ENCODE measurements at regions not wholly inside any gene's neighbourhood (a gene's known extent, or its start where the extent isn't known, plus 50 kb on each side); places are given as distances from the start of the nearest gene placed in this dataset.
"Not testable (repeated sequence)": the region's sequence is repeated elsewhere in the genome, so short reads cannot be mapped to it uniquely, and the experiment has no call there.

- peak; percentile 65 for DNase-seq
Observed at GRCh38 chr2:37782721-37783371, 111.4 kb upstream of the CDC42EP3 start.

- no peak for DNase-seq
Observed at GRCh38 chr2:37783545-37783944, 112.1 kb upstream of the CDC42EP3 start.

GRCh38 chr2:37784071-37784758 lies 112.8 kb upstream of the CDC42EP3 start:
- DNase-seq, result no peak

GRCh38 chr2:37784759-37785149 lies 113.3 kb upstream of the CDC42EP3 start:
- no peak for DNase-seq

- DNase-seq, result no peak
Observed at GRCh38 chr2:37786191-37786698, 114.8 kb upstream of the CDC42EP3 start.

- peak; percentile 47 for DNase-seq
Observed at GRCh38 chr2:37786854-37787253, 115.4 kb upstream of the CDC42EP3 start.

- DNase-seq, result no peak
Observed at GRCh38 chr2:37788602-37789209, 117.3 kb upstream of the CDC42EP3 start.

GRCh38 chr2:37790019-37790418 lies 118.6 kb upstream of the CDC42EP3 start:
- no peak for DNase-seq

GRCh38 chr2:37790462-37790861 lies 119.0 kb upstream of the CDC42EP3 start:
- no peak for DNase-seq

- DNase-seq, result no peak
Observed at GRCh38 chr2:37792366-37792765, 120.9 kb upstream of the CDC42EP3 start.

GRCh38 chr2:37793004-37793403 lies 121.6 kb upstream of the CDC42EP3 start:
- DNase-seq, result no peak

GRCh38 chr2:37794717-37795116 lies 123.3 kb upstream of the CDC42EP3 start:
- DNase-seq, result no peak

- DNase-seq, result no peak
Observed at GRCh38 chr2:37795456-37795855, 124.0 kb upstream of the CDC42EP3 start.

GRCh38 chr2:37795938-37796337 lies 124.5 kb upstream of the CDC42EP3 start:
- DNase-seq, result no peak

GRCh38 chr2:37796481-37796880 lies 125.0 kb upstream of the CDC42EP3 start:
- DNase-seq, result no peak

GRCh38 chr2:37797081-37797480 lies 125.6 kb upstream of the CDC42EP3 start:
- no peak for DNase-seq

- no peak for DNase-seq
Observed at GRCh38 chr2:37798315-37799005, 126.6 kb upstream of the RMDN2 start.

GRCh38 chr2:37800176-37800858 lies 124.8 kb upstream of the RMDN2 start:
- DNase-seq, result no peak

GRCh38 chr2:37802211-37802752 lies 122.8 kb upstream of the RMDN2 start:
- no peak for DNase-seq

- no peak for DNase-seq
Observed at GRCh38 chr2:37802899-37803379, 122.1 kb upstream of the RMDN2 start.

GRCh38 chr2:37806004-37806403 lies 119.1 kb upstream of the RMDN2 start:
- DNase-seq, result not testable (repeated sequence)

- DNase-seq, result no peak
Observed at GRCh38 chr2:37809525-37809924, 115.6 kb upstream of the RMDN2 start.

Data from femur (tissue), 1 donor.